GM18508 (cell line): ENCODE measurements at regions not wholly inside any gene's neighbourhood (a gene's known extent, or its start where the extent isn't known, plus 50 kb on each side); places are given as distances from the start of the nearest gene placed in this dataset.
"Not testable (repeated sequence)": the region's sequence is repeated elsewhere in the genome, so short reads cannot be mapped to it uniquely, and the experiment has no call there.

Source experiments
- ATAC-seq: cut with Tn5 transposase; IDR thresholded peaks from one replicate; pipeline ENCODE4 v1.9.1; 2021; ENCODE audit warnings: moderate number of reproducible peaks; ENCODE audit not compliant: insufficient read depth, unreplicated experiment

- ATAC-seq: no peak
Measured at GRCh38 chr3:76308541-76308940, 523.2 kb upstream of the ZNF717 start.

GRCh38 chr3:76310089-76310488 lies 524.7 kb upstream of the ZNF717 start:
- no peak for ATAC-seq

- no peak for ATAC-seq
Measured at GRCh38 chr3:76310667-76311066, 525.3 kb upstream of the ZNF717 start.

GRCh38 chr3:76311941-76312340 lies 526.6 kb upstream of the ZNF717 start:
- ATAC-seq: no peak

GRCh38 chr3:76315906-76316305 lies 530.6 kb upstream of the ZNF717 start:
- not testable (repeated sequence) for ATAC-seq

- no peak for ATAC-seq
Measured at GRCh38 chr3:76321614-76322013, 536.3 kb upstream of the ZNF717 start.

- ATAC-seq: no peak
Measured at GRCh38 chr3:76324101-76324500, 538.8 kb upstream of the ZNF717 start.

- ATAC-seq: no peak
Measured at GRCh38 chr3:76345878-76346277, 560.5 kb upstream of the ZNF717 start.

- no peak for ATAC-seq
Measured at GRCh38 chr3:76346690-76347089, 561.3 kb upstream of the ZNF717 start.

- no peak for ATAC-seq
Measured at GRCh38 chr3:76349715-76350480, 564.5 kb upstream of the ZNF717 start.

- no peak for ATAC-seq
Measured at GRCh38 chr3:76352051-76352450, 566.7 kb upstream of the ZNF717 start.

- ATAC-seq: no peak
Measured at GRCh38 chr3:76352511-76353284, 567.3 kb upstream of the ZNF717 start.

GRCh38 chr3:76353683-76354082 lies 568.3 kb upstream of the ZNF717 start:
- no peak for ATAC-seq

- ATAC-seq: no peak
Measured at GRCh38 chr3:76361010-76361409, 575.7 kb upstream of the ZNF717 start.

GRCh38 chr3:76362643-76363042 lies 577.3 kb upstream of the ZNF717 start:
- ATAC-seq: no peak

- no peak for ATAC-seq
Measured at GRCh38 chr3:76365275-76365674, 579.9 kb upstream of the ZNF717 start.

GRCh38 chr3:76367281-76367680 lies 581.9 kb upstream of the ZNF717 start:
- no peak for ATAC-seq

- no peak for ATAC-seq
Measured at GRCh38 chr3:76369170-76369569, 583.8 kb upstream of the ZNF717 start.

- no peak for ATAC-seq
Measured at GRCh38 chr3:76370749-76371520, 585.6 kb upstream of the ZNF717 start.

GRCh38 chr3:76372497-76372896 lies 587.1 kb upstream of the ZNF717 start:
- ATAC-seq: no peak

GRCh38 chr3:76377074-76377473 lies 591.7 kb upstream of the ZNF717 start:
- ATAC-seq: no peak
